ENCODE measurements at regions not wholly inside any gene's neighbourhood (a gene's known extent, or its start where the extent isn't known, plus 50 kb on each side); places are given as distances from the start of the nearest gene placed in this dataset.

DNA sequence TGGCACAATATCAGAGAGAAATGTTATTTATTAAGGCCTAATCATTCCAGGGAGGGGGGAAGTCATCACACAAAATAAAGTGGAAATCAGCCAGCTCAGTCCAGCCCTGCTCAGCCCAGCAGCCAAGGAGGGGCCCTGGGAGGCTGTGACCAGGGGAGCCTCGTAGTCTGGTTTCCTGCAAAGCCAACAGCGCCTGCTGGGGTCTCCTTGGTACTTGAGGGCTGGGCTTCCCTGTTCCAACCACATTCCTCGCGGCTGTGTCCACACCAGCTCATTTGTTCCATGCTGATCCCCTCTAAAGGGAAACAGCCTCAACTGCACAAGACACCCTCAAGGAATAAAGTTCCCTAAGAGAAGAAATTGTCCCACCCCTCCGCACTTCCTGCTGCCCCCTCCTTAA, 154.0 kb downstream of the TMEM132E start:
- ChIA-PET POLR2A (no interaction called here), CTCF (ENCODE audit: low intra/inter-chr PET ratio, low total read pairs) (no interaction called here)
- in situ Hi-C loops (cut with HindIII; ENCODE audit: extremely low pct_ligation_motif_present, low pct_unique_long_range_greater_than_20kb): no loop called here
- no peak for DNase-seq (ENCODE audit: low spot score)
- Histone ChIP-seq H3K27ac (ENCODE audit: extremely low read length, insufficient read depth, low read length) (no peak overlapping the region), H3K9me3 (ENCODE audit: low read length) (no peaks in the 10 kb centered on the region), H3K4me3 (replicated peaks in 1 of 3; ENCODE audit: insufficient read depth in 1 of 3, low read depth in 2 of 3, low read length in 3 of 3) (no peak overlapping the region), H3K9ac (ENCODE audit: insufficient read depth, low read depth, low read length) (no peak overlapping the region), H3K79me2 (ENCODE audit: insufficient read depth, low read length) (no peaks in the 10 kb centered on the region), H3K36me3 (replicated peaks in 1 of 2; ENCODE audit: control insufficient read depth in 1 of 2, insufficient read depth in 2 of 2, low read length in 2 of 2) (no peaks in the 10 kb centered on the region), H2AFZ (ENCODE audit: low read length) (no peak overlapping the region), H4K20me1 (ENCODE audit: insufficient read depth, low read length) (no peaks in the 10 kb centered on the region), H3K4me2 (ENCODE audit: low read depth, low read length) (no peak overlapping the region), H3K27me3 (ENCODE audit: control insufficient read depth in 1 of 2, insufficient read depth in 2 of 2, low read length in 2 of 2) (0 out of 5 replicates have a peak, but pooled peaks cover 0 to 2% of the 10 kb centered on the region in 2 experiments), H3K4me1 (ENCODE audit: insufficient read depth, low read length) (no peaks in the 10 kb centered on the region)
- FAIRE-seq: no peak
- intact Hi-C loops (cut with micrococcal nuclease; ENCODE audit: unreplicated experiment): no loop called here
- no TSS peak for BruUV-seq (replicated peaks)
- ATAC-seq: no peak
- WGBS (ENCODE audit: low lambda C conversion rate): 0% methylated on average over 2 of the region's 5 CpGs
- no peak for TF ChIP-seq NFRKB (IDR thresholded peaks at IDR 0.05)
- TF ChIP-seq ZNF232 (CRISPR knock-in tag; IDR thresholded peaks at IDR 0.05; ENCODE audit: borderline replicate concordance): no peak
- no peak for TF ChIP-seq TBL1XR1 (IDR thresholded peaks at IDR 0.05; ENCODE audit: borderline replicate concordance, low read length, partially characterized antibody)
- TF ChIP-seq, protein P1, sequence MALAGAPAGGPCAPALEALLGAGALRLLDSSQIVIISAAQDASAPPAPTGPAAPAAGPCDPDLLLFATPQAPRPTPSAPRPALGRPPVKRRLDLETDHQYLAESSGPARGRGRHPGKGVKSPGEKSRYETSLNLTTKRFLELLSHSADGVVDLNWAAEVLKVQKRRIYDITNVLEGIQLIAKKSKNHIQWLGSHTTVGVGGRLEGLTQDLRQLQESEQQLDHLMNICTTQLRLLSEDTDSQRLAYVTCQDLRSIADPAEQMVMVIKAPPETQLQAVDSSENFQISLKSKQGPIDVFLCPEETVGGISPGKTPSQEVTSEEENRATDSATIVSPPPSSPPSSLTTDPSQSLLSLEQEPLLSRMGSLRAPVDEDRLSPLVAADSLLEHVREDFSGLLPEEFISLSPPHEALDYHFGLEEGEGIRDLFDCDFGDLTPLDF (CRISPR knock-in tag; IDR thresholded peaks at IDR 0.05): no peak
- no peak for TF ChIP-seq ZNF841 (CRISPR knock-in tag; IDR thresholded peaks at IDR 0.05; ENCODE audit: borderline replicate concordance)
- TF ChIP-seq, protein P2, sequence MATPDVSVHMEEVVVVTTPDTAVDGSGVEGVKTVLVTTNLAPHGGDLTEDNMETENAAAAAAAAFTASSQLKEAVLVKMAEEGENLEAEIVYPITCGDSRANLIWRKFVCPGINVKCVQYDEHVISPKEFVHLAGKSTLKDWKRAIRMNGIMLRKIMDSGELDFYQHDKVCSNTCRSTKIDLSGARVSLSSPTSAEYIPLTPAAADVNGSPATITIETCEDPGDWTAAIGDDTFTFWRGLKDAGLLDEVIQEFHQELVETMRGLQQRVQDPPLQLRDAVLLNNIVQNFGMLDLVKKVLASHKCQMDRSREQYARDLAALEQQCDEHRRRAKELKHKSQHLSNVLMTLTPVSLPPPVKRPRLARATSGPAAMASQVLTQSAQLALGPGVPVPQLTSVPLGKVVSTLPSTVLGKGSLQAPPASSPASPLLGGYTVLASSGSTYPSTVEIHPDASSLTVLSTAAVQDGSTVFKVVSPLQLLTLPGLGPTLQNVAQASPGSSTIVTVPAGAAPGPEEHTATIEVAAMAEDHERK (CRISPR knock-in tag; IDR thresholded peaks at IDR 0.05; ENCODE audit: low read depth): no peak
- TF ChIP-seq, protein P3, sequence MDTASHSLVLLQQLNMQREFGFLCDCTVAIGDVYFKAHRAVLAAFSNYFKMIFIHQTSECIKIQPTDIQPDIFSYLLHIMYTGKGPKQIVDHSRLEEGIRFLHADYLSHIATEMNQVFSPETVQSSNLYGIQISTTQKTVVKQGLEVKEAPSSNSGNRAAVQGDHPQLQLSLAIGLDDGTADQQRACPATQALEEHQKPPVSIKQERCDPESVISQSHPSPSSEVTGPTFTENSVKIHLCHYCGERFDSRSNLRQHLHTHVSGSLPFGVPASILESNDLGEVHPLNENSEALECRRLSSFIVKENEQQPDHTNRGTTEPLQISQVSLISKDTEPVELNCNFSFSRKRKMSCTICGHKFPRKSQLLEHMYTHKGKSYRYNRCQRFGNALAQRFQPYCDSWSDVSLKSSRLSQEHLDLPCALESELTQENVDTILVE (CRISPR knock-in tag; IDR thresholded peaks at IDR 0.05): no peak
- no peak for TF ChIP-seq GABPB1 (CRISPR knock-in tag; IDR thresholded peaks at IDR 0.05)
- no peak for TF ChIP-seq ZFP82 (CRISPR knock-in tag; IDR thresholded peaks at IDR 0.05; ENCODE audit: borderline replicate concordance)
- no peak for TF ChIP-seq ZNF383 (CRISPR knock-in tag; IDR thresholded peaks at IDR 0.05; ENCODE audit: borderline replicate concordance)
- no peak for TF ChIP-seq ZNF883 (CRISPR knock-in tag; IDR thresholded peaks at IDR 0.05; ENCODE audit: not compliant biosample characterization)
- TF ChIP-seq ZBTB1 (CRISPR knock-in tag; IDR thresholded peaks at IDR 0.05; ENCODE audit: borderline replicate concordance): no peak
- TF ChIP-seq ZNF326 (CRISPR knock-in tag; IDR thresholded peaks at IDR 0.05; ENCODE audit: borderline replicate concordance): no peak
- TF ChIP-seq, protein P4, sequence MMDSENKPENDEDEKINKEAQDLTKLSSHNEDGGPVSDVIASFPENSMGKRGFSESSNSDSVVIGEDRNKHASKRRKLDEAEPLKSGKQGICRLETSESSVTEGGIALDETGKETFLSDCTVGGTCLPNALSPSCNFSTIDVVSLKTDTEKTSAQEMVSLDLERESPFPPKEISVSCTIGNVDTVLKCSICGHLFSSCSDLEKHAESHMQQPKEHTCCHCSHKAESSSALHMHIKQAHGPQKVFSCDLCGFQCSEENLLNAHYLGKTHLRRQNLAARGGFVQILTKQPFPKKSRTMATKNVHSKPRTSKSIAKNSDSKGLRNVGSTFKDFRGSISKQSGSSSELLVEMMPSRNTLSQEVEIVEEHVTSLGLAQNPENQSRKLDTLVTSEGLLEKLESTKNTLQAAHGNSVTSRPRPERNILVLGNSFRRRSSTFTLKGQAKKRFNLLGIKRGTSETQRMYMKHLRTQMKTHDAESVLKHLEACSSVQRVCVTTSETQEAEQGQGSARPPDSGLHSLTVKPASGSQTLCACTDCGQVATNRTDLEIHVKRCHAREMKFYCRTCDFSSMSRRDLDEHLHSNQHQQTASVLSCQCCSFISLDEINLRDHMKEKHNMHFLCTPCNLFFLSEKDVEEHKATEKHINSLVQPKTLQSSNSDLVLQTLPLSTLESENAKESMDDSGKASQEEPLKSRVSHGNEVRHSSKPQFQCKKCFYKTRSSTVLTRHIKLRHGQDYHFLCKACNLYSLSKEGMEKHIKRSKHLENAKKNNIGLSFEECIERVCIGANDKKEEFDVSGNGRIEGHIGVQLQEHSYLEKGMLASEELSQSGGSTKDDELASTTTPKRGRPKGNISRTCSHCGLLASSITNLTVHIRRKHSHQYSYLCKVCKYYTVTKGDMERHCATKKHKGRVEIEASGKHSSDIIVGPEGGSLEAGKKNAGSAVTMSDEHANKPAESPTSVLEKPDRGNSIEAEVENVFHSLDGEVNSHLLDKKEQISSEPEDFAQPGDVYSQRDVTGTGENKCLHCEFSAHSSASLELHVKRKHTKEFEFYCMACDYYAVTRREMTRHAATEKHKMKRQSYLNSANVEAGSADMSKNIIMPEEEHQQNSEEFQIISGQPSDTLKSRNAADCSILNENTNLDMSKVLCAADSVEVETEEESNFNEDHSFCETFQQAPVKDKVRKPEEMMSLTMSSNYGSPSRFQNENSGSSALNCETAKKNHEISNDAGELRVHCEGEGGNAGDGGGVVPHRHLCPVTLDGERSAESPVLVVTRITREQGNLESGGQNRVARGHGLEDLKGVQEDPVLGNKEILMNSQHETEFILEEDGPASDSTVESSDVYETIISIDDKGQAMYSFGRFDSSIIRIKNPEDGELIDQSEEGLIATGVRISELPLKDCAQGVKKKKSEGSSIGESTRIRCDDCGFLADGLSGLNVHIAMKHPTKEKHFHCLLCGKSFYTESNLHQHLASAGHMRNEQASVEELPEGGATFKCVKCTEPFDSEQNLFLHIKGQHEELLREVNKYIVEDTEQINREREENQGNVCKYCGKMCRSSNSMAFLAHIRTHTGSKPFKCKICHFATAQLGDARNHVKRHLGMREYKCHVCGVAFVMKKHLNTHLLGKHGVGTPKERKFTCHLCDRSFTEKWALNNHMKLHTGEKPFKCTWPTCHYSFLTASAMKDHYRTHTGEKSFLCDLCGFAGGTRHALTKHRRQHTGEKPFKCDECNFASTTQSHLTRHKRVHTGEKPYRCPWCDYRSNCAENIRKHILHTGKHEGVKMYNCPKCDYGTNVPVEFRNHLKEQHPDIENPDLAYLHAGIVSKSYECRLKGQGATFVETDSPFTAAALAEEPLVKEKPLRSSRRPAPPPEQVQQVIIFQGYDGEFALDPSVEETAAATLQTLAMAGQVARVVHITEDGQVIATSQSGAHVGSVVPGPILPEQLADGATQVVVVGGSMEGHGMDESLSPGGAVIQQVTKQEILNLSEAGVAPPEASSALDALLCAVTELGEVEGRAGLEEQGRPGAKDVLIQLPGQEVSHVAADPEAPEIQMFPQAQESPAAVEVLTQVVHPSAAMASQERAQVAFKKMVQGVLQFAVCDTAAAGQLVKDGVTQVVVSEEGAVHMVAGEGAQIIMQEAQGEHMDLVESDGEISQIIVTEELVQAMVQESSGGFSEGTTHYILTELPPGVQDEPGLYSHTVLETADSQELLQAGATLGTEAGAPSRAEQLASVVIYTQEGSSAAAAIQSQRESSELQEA (CRISPR knock-in tag; IDR thresholded peaks at IDR 0.05; ENCODE audit: not compliant biosample characterization): no peak
